Activated naive CD8-positive, alpha-beta T cell treated with anti-CD3 and anti-CD28 coated beads, Interleukin-2, amount 50 U/mL, for 24 hours (primary cell): ENCODE measurements at regions not wholly inside any gene's neighbourhood (a gene's known extent, or its start where the extent isn't known, plus 50 kb on each side); places are given as distances from the start of the nearest gene placed in this dataset.

Experiments
- ATAC-seq: fragments of 150-1000 bp; cut with Tn5 transposase; one replicate; pipeline ENCODE4 v1.10.0; 2021
- DNase-seq: peaks from one replicate; pipeline ENCODE4 v3.0.0; 2021
- H3K27ac Mint-ChIP-seq: one replicate; pipeline ENCODE4 v1.8.0; 2021; ENCODE audit warnings: mild to moderate bottlenecking, mixed read lengths
- H3K27me3 Mint-ChIP-seq: one replicate; pipeline ENCODE4 v1.8.0; 2021; ENCODE audit warnings: mixed read lengths
- H3K36me3 Mint-ChIP-seq: one replicate; pipeline ENCODE4 v1.8.0; 2021; ENCODE audit warnings: low read depth, mixed read lengths
- H3K4me1 Mint-ChIP-seq: one replicate; pipeline ENCODE4 v1.8.0; 2021; ENCODE audit warnings: mixed read lengths
- H3K4me3 Mint-ChIP-seq: one replicate; pipeline ENCODE4 v1.8.0; 2021; ENCODE audit warnings: mild to moderate bottlenecking, moderate library complexity, mixed read lengths
- H3K9me3 Mint-ChIP-seq: one replicate; pipeline ENCODE4 v1.8.0; 2021; ENCODE audit warnings: mixed read lengths

DNA sequence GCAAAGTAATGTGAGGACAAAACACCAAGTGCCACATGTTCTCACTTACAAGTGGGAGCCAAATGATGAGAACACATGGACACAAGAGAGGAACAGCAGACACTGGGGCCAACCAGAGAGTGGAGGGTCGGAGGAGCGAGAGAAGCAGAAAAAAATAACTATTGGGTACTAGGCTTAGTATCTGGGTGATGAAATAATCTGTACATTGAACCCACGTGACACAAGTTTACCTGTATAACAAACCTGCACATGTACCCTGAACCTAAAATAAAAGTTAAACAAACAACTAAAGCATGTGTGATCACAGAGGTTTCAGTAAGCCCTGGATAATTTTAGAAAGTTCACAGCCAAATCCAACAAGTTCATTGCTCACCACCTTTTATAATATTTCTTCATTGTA, 160.1 kb downstream of the TENT4A start:
- Mint-ChIP-seq H3K27ac (no peak overlapping the region), H3K4me3 (no peak overlapping the region), H3K9me3 (no peaks in the 10 kb centered on the region), H3K27me3 (no peaks in the 10 kb centered on the region), H3K36me3 (no peaks in the 10 kb centered on the region), H3K4me1 (no peaks in the 10 kb centered on the region)
- DNase-seq, result no peak
- no peak for ATAC-seq

DNA sequence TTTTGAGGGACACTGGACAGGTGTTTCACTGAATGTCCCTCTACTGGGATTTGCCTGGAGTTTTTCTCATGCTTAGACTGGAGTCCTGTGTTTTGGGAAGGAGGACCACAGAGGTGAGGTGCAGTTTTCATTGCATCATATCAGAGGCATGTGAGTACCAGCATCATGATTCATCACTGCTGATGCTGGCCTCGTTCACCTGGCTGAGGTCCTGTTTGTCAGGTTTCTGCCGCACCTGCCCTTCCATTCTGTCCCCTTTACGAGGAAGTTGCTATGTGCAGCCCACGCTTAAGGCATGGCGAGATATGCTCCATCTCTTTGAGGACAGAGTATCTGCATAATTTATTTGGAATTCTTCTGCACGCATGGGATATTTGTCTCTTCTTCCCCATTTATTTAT, 162.1 kb downstream of the TENT4A start:
- H3K4me1 Mint-ChIP-seq, result no peaks in the 10 kb centered on the region
- DNase-seq, result no peak
- H3K4me3 Mint-ChIP-seq, result no peak overlapping the region
- H3K9me3 Mint-ChIP-seq, result no peaks in the 10 kb centered on the region
- H3K27me3 Mint-ChIP-seq, result peaks cover under 1% of the 10 kb centered on the region
- H3K36me3 Mint-ChIP-seq, result no peaks in the 10 kb centered on the region
- H3K27ac Mint-ChIP-seq, result no peak overlapping the region
- ATAC-seq, result no peak

DNA sequence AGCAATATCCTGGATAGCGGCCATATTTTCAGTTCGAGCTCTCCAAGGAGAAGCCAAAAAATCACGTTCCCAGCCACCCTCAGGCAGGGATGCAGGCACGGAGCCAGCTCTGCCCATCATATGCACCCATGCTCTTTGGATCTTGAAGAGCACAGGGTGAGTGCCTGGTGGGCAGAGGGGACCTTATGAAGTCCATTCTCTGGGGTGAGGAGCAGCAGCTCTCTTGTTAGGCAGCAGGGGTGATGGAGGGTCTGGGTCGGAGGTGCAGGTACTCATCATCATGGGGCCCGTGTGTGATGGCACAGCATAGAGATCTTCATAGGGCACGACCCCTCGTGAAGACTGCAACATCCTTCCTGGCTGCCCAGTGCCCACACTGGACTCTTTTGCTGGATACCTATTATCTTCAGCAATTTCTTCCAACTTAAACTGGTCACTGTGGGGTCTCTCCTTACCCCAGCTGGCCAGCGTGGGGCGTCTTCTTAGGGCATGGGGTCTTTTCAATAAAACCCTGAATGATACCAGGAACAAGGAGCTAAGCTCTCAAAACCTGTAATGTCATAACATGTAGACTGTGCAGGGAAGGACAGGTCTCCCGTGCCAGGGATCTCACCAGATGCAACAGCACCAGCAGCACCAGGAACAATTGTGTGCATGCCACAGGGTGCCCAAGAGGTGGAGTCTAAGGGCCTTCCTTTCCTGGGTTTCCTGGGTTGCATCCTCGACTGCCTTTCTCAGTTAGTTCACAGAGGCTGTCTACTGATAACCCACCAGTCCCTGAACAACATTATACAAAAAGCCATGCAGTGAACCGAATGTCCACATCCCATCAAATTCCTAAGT, 165.0 kb downstream of the TENT4A start:
- DNase-seq (no peak), ATAC-seq (no peak)
- peaks cover 3% of the 10 kb centered on the region for H3K27me3 Mint-ChIP-seq
- H3K36me3 Mint-ChIP-seq, result no peaks in the 10 kb centered on the region
- no peaks in the 10 kb centered on the region for H3K4me1 Mint-ChIP-seq
- H3K27ac Mint-ChIP-seq, result no peak overlapping the region
- no peaks in the 10 kb centered on the region for H3K9me3 Mint-ChIP-seq
- H3K4me3 Mint-ChIP-seq, result no peak overlapping the region

DNA sequence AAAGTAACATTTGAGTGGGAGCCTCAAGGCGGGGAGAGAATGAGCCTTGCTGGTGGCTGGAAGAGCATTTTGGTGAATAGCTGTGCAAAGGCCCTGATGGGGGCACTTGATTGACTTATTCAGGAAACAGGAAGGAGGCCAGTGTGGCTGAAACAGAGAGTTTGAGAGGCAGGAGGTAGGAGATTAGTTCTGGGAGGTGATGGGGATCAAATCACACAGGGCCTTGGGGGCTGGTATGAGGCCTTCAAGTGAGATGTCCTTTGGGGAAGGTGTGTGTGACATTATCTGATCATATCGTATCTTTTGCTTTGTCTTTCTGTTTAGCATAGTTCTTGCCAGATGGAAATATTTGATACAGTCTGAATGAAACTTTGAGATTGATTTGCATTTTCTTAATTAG, 172.3 kb downstream of the TENT4A start:
- Mint-ChIP-seq H3K9me3 (peaks cover 32% of the 10 kb centered on the region), H3K27me3 (peaks cover under 1% of the 10 kb centered on the region), H3K36me3 (no peaks in the 10 kb centered on the region), H3K27ac (no peak overlapping the region), H3K4me3 (no peak overlapping the region), H3K4me1 (no peaks in the 10 kb centered on the region)
- ATAC-seq (no peak), DNase-seq (no peak)

GRCh38 chr5:6886866-6887265, 173.6 kb downstream of the TENT4A start:
- Mint-ChIP-seq H3K4me3 (no peak overlapping the region), H3K27me3 (no peaks in the 10 kb centered on the region), H3K36me3 (no peaks in the 10 kb centered on the region), H3K9me3 (peaks cover 32% of the 10 kb centered on the region), H3K27ac (no peak overlapping the region), H3K4me1 (no peaks in the 10 kb centered on the region)
- DNase-seq (no peak), ATAC-seq (no peak)

DNA sequence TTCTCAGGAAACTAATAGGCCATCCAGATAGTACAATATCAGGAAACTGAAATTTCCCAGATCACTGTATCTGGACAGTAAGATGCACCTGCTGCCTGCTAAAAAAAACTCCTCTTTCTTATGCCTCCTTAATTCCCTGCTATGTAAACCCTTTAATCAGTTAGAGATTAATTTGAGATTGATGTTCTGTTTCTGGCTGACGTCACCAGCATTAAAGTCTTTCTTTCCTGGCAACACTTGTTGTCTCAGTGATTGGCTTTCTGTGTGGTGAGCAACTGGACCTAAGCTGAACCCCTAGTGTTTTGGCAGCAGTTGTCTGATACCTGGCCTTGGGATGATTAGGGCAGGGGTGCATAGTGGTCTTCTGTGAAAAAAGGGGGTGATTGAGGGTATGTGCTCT, 175.8 kb downstream of the TENT4A start:
- DNase-seq (no peak), ATAC-seq (no peak)
- H3K4me3 Mint-ChIP-seq, result no peak overlapping the region
- peaks cover 32% of the 10 kb centered on the region for H3K9me3 Mint-ChIP-seq
- H3K4me1 Mint-ChIP-seq, result no peaks in the 10 kb centered on the region
- no peaks in the 10 kb centered on the region for H3K36me3 Mint-ChIP-seq
- no peaks in the 10 kb centered on the region for H3K27me3 Mint-ChIP-seq
- H3K27ac Mint-ChIP-seq, result no peak overlapping the region

DNA sequence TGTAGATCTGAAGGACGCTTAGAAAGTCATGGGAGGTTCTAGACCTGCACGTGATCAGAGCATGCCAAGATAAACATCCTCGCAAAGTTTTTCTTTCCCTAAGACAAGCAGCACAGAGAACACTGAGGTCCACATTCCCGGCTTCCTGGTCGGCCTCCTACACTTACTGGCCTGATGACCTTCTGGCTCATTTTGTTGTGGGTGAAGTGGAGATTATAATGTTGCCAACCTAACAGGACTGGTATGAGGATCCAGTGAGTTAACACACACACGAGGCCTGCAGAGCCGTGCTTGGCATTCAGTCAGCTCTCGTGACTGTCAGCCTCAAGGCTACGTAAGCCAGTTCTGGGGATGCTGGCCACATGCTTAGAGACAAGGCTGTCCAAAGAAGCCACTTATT, 186.0 kb downstream of the TENT4A start:
- Mint-ChIP-seq H3K36me3 (no peaks in the 10 kb centered on the region), H3K9me3 (peaks cover 7% of the 10 kb centered on the region), H3K27me3 (no peaks in the 10 kb centered on the region), H3K4me3 (no peak overlapping the region), H3K4me1 (no peaks in the 10 kb centered on the region), H3K27ac (no peak overlapping the region)
- no peak for DNase-seq
- ATAC-seq, result no peak

GRCh38 chr5:6900247-6901227, 187.3 kb downstream of the TENT4A start:
- Mint-ChIP-seq H3K4me3 (no peak overlapping the region), H3K27me3 (no peaks in the 10 kb centered on the region), H3K9me3 (peaks cover 7% of the 10 kb centered on the region), H3K4me1 (no peaks in the 10 kb centered on the region), H3K27ac (no peak overlapping the region), H3K36me3 (no peaks in the 10 kb centered on the region)
- ATAC-seq (no peak), DNase-seq (no peak)

DNA sequence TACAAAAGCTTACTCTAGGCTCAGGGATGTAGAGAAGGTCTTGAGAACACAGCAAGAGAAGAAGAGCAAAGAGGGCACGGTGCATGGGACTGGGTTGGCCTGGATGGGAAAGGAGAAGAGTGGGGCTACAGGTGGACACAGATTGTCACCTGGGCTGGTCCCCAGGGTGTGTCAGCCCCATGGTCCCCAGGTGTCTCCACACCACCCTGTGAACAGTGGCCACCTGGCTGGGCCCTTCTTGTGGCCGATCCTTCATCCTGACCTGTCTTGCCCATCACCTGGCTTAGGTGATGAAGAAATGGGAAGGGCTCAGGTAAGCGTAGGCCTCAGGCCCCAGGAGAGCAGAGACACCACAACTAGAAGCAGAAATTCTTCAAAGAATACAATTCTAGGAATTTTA, 188.9 kb downstream of the TENT4A start:
- no peaks in the 10 kb centered on the region for H3K4me1 Mint-ChIP-seq
- no peaks in the 10 kb centered on the region for H3K36me3 Mint-ChIP-seq
- peaks cover 1% of the 10 kb centered on the region for H3K27me3 Mint-ChIP-seq
- H3K27ac Mint-ChIP-seq, result no peak overlapping the region
- peaks cover 7% of the 10 kb centered on the region for H3K9me3 Mint-ChIP-seq
- DNase-seq (no peak), ATAC-seq (no peak)
- H3K4me3 Mint-ChIP-seq, result no peak overlapping the region

- Mint-ChIP-seq H3K4me1 (no peaks in the 10 kb centered on the region), H3K36me3 (no peaks in the 10 kb centered on the region), H3K27me3 (peaks cover 1% of the 10 kb centered on the region), H3K9me3 (peaks cover 7% of the 10 kb centered on the region), H3K4me3 (no peak overlapping the region), H3K27ac (no peak overlapping the region)
- no peak for DNase-seq
- no peak for ATAC-seq
Measured at GRCh38 chr5:6902597-6902996, 189.4 kb downstream of the TENT4A start.

DNA sequence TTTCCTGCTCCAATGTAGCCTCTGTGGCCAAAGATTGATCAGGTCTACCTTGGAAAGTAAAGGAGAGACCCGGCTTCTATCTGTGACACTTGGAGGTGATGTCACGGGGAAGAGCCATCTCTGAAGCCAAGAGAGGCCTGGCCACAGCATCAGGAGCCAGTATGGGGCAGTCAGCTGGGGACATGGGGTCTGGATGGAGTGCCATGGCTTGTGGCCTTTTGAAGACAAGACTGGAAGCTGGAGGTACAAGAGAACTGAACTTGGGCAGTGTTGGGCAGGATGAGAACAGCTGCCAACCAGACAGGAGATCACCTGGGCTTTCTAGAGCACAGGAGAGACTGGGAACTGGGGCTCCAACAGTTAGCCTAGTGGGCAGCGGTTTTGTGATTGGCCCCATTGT, 190.7 kb downstream of the TENT4A start:
- Mint-ChIP-seq H3K4me3 (no peak overlapping the region), H3K27ac (no peak overlapping the region), H3K27me3 (peaks cover 1% of the 10 kb centered on the region), H3K9me3 (no peaks in the 10 kb centered on the region), H3K36me3 (no peaks in the 10 kb centered on the region), H3K4me1 (no peaks in the 10 kb centered on the region)
- ATAC-seq, result no peak
- no peak for DNase-seq

DNA sequence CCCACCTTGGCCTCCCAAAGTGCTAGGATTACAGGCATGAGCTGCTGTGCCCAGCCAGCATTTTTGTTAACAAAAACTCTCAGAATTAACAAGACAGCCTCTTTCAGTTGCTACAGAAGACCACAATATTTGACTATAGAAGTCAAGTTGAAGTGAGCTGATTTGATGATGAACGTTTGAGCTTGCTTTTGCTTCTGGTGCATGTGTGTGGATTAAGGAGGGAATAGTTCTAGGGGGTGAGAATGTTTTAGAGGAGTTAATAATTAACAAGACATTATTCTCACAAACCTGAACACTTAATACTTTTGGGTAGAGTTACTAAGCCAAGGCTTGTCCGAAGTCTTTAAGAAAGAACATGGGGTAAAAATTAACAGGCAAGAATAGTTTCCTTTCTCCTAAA, 191.6 kb downstream of the TENT4A start:
- H3K27ac Mint-ChIP-seq, result no peak overlapping the region
- peaks cover 1% of the 10 kb centered on the region for H3K27me3 Mint-ChIP-seq
- H3K4me3 Mint-ChIP-seq, result no peak overlapping the region
- no peaks in the 10 kb centered on the region for H3K4me1 Mint-ChIP-seq
- H3K36me3 Mint-ChIP-seq, result no peaks in the 10 kb centered on the region
- DNase-seq, result no peak
- no peak for ATAC-seq
- no peaks in the 10 kb centered on the region for H3K9me3 Mint-ChIP-seq

GRCh38 chr5:6905423-6905822, 192.2 kb downstream of the TENT4A start:
- H3K36me3 Mint-ChIP-seq, result no peaks in the 10 kb centered on the region
- no peak for ATAC-seq

DNA sequence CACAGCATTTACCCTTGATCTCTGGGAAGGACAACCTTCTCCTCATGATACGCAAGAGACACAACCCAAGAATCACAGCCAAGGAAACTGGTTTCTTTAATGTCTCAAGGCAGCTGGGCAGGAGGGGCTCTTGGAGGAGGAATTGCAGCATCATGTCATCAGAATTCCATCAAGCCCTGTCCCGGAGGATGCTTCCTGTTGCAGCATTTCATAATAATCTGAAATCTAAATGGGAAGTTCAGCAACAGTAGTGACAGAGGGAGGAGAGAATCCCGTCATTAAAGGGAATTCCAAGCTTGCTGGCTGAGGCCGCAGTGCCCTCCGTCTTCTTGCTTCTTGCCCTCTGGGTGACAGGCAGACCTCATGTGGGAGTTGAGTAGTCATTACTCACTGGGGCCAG, 192.7 kb downstream of the TENT4A start:
- Mint-ChIP-seq H3K9me3 (no peaks in the 10 kb centered on the region), H3K27me3 (peaks cover 1% of the 10 kb centered on the region), H3K27ac (no peak overlapping the region), H3K4me3 (no peak overlapping the region), H3K4me1 (no peaks in the 10 kb centered on the region), H3K36me3 (no peaks in the 10 kb centered on the region)
- ATAC-seq (no peak), DNase-seq (no peak)

More at GRCh38 chr5:6905423-6905822, 192.2 kb downstream of the TENT4A start:
- Mint-ChIP-seq H3K4me3 (no peak overlapping the region), H3K27ac (no peak overlapping the region), H3K4me1 (no peaks in the 10 kb centered on the region), H3K9me3 (no peaks in the 10 kb centered on the region), H3K27me3 (peaks cover 1% of the 10 kb centered on the region)
- no peak for DNase-seq
